Suprapubic skin (tissue), 4 donors: ENCODE measurements at regions not wholly inside any gene's neighbourhood (a gene's known extent, or its start where the extent isn't known, plus 50 kb on each side); places are given as distances from the start of the nearest gene placed in this dataset.

Experiments
- EP300 ChIP-seq: sonication (generic); formaldehyde crosslinking; IDR thresholded peaks from one replicate; pipeline ENCODE4 v1.6.1; 2017; ENCODE audit warnings: antibody characterized with exemption
- POLR2A ChIP-seq, 2 donors: fragments of 450-650 bp; IDR thresholded peaks; one replicate each; pipeline ENCODE4 v1.6.1; 2017; ENCODE audit warnings: antibody characterized with exemption in 2 of 2, mild to moderate bottlenecking in 2 of 2, moderate library complexity in 2 of 2
- POLR2AphosphoS5 ChIP-seq, 3 donors: sonication (generic); formaldehyde crosslinking; IDR thresholded peaks; one replicate each; pipeline ENCODE4 v1.6.1; 2017; ENCODE audit warnings: antibody characterized with exemption in 3 of 3
- TF ChIP-seq, protein P1 (sequence below), 2 donors: fragments of 200-600 bp in 1 of 2; fragments of 450-650 bp in 1 of 2; sonication (generic) in 1 of 2; IDR thresholded peaks; one replicate each; pipeline ENCODE4 v1.5.1; 2016 to 2019; ENCODE audit warnings: antibody characterized with exemption in 2 of 2, mild to moderate bottlenecking in 1 of 2, moderate library complexity in 1 of 2

DNA sequence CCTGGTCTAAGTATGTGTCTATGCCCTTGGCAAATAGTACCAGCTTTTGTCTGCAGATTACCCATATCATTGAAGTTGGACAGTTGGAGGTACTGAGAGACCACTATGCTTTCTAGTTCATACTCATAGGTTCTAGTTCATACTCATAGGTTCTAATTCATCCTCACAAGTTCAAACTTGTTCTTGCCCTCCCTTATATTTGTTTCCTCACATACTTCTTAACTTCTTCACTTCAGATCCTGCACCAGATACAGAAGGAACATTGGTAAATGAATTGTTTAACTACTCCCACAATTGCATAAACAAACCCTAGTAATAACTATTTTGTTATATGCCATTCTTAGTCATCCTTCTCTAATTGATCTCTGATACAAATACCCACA lies 172.2 kb downstream of the SLITRK1 start:
- no peak for TF ChIP-seq POLR2A (IDR thresholded peaks at IDR 0.05)
- TF ChIP-seq, protein P1, sequence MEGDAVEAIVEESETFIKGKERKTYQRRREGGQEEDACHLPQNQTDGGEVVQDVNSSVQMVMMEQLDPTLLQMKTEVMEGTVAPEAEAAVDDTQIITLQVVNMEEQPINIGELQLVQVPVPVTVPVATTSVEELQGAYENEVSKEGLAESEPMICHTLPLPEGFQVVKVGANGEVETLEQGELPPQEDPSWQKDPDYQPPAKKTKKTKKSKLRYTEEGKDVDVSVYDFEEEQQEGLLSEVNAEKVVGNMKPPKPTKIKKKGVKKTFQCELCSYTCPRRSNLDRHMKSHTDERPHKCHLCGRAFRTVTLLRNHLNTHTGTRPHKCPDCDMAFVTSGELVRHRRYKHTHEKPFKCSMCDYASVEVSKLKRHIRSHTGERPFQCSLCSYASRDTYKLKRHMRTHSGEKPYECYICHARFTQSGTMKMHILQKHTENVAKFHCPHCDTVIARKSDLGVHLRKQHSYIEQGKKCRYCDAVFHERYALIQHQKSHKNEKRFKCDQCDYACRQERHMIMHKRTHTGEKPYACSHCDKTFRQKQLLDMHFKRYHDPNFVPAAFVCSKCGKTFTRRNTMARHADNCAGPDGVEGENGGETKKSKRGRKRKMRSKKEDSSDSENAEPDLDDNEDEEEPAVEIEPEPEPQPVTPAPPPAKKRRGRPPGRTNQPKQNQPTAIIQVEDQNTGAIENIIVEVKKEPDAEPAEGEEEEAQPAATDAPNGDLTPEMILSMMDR (IDR thresholded peaks at IDR 0.05) = no peak
- TF ChIP-seq EP300 = no peak
- no peak for TF ChIP-seq POLR2AphosphoS5 (IDR thresholded peaks at IDR 0.05)
